NCI-H2227 treated with DMSO at 0.1 percent for 48 hours (cell line): ENCODE measurements at regions not wholly inside any gene's neighbourhood (a gene's known extent, or its start where the extent isn't known, plus 50 kb on each side); places are given as distances from the start of the nearest gene placed in this dataset.

Experiments
- DNase-seq: peaks from one replicate; lab custom pipeline; 2025; lab: John Stamatoyannopoulos, UW

GRCh38 chr4:164488114-164488513 lies 265.8 kb upstream of the SMIM31 start:
- no peak for DNase-seq

GRCh38 chr4:164501074-164501473 lies 252.9 kb upstream of the SMIM31 start:
- DNase-seq: no peak

- no peak for DNase-seq
Observed at GRCh38 chr4:164503874-164504273, 250.1 kb upstream of the SMIM31 start.

GRCh38 chr4:164508097-164508496 lies 245.8 kb upstream of the SMIM31 start:
- DNase-seq: no peak

- DNase-seq: no peak
Observed at GRCh38 chr4:164508771-164509170, 245.2 kb upstream of the SMIM31 start.

GRCh38 chr4:164509951-164510350 lies 244.0 kb upstream of the SMIM31 start:
- DNase-seq: no peak

GRCh38 chr4:164512124-164512523 lies 241.8 kb upstream of the SMIM31 start:
- DNase-seq: no peak

GRCh38 chr4:164514765-164515164 lies 239.2 kb upstream of the SMIM31 start:
- no peak for DNase-seq

GRCh38 chr4:164524789-164525188 lies 229.1 kb upstream of the SMIM31 start:
- DNase-seq: no peak

GRCh38 chr4:164526933-164527583 lies 226.9 kb upstream of the SMIM31 start:
- no peak for DNase-seq

- no peak for DNase-seq
Observed at GRCh38 chr4:164529058-164529457, 224.9 kb upstream of the SMIM31 start.

GRCh38 chr4:164529486-164529885 lies 224.4 kb upstream of the SMIM31 start:
- DNase-seq: no peak

GRCh38 chr4:164531336-164531735 lies 222.6 kb upstream of the SMIM31 start:
- no peak for DNase-seq

GRCh38 chr4:164536814-164537213 lies 217.1 kb upstream of the SMIM31 start:
- no peak for DNase-seq

- DNase-seq: no peak
Observed at GRCh38 chr4:164538097-164538496, 215.8 kb upstream of the SMIM31 start.

- DNase-seq: no peak
Observed at GRCh38 chr4:164540987-164541386, 212.9 kb upstream of the SMIM31 start.

- no peak for DNase-seq
Observed at GRCh38 chr4:164542431-164542830, 211.5 kb upstream of the SMIM31 start.

- DNase-seq: no peak
Observed at GRCh38 chr4:164550989-164551712, 202.8 kb upstream of the SMIM31 start.

- no peak for DNase-seq
Observed at GRCh38 chr4:164551713-164552040, 202.3 kb upstream of the SMIM31 start.

- DNase-seq: no peak
Observed at GRCh38 chr4:164571593-164572390, 182.1 kb upstream of the SMIM31 start.

GRCh38 chr4:164572877-164573279 lies 181.1 kb upstream of the SMIM31 start:
- no peak for DNase-seq

GRCh38 chr4:164575861-164576260 lies 178.1 kb upstream of the SMIM31 start:
- DNase-seq: no peak

- DNase-seq: no peak
Observed at GRCh38 chr4:164579270-164579942, 174.5 kb upstream of the SMIM31 start.
